H1 (cell line): ENCODE measurements at regions not wholly inside any gene's neighbourhood (a gene's known extent, or its start where the extent isn't known, plus 50 kb on each side); places are given as distances from the start of the nearest gene placed in this dataset.

Experiments
- BRCA1 ChIP-seq: IDR thresholded peaks from 2 replicates; pipeline ENCODE4 v1.6.1; 2012; ENCODE audit warnings: low read depth, low read length, improper control_type of control experiment
- CEBPB ChIP-seq: IDR thresholded peaks from 2 replicates; pipeline ENCODE4 v1.6.1; 2012; ENCODE audit warnings: low read depth, low read length
- CHD2 ChIP-seq: IDR thresholded peaks from 2 replicates; pipeline ENCODE4 v1.6.1; 2012; ENCODE audit warnings: low read length, improper control_type of control experiment
- POU5F1 ChIP-seq: IDR thresholded peaks from 2 replicates; pipeline ENCODE4 v1.6.1; 2011; ENCODE audit warnings: low read depth, mild to moderate bottlenecking, low read length, moderate library complexity
- YY1 ChIP-seq: IDR thresholded peaks from 2 replicates; pipeline ENCODE4 v1.6.1; 2011; ENCODE audit warnings: low read depth, mild to moderate bottlenecking, low read length
- TF ChIP-seq, protein P1 (sequence below), 3 experiments: IDR thresholded peaks; 1 replicate in 2 of 3; 2 replicates in 1 of 3; pipeline versions ENCODE4 v1.5.1 to v1.6.1; 2011; ENCODE audit warnings: low read length in 3 of 3, mild to moderate bottlenecking in 3 of 3, inconsistent platforms in 2 of 3, low read depth in 1 of 3, moderate library complexity in 1 of 3; ENCODE audit not compliant: insufficient read depth in 1 of 3; ENCODE audit errors: control extremely low read depth in 1 of 3
- TF ChIP-seq, protein P2 (sequence below): IDR thresholded peaks from 2 replicates; pipeline ENCODE4 v1.6.1; 2012; ENCODE audit warnings: low read length, inconsistent platforms
- TF ChIP-seq, protein P3 (sequence below): IDR thresholded peaks from 2 replicates; pipeline ENCODE4 v1.6.1; 2011; ENCODE audit warnings: low read depth, mild to moderate bottlenecking, low read length; ENCODE audit not compliant: insufficient read depth
- TF ChIP-seq, protein P4 (sequence below): IDR thresholded peaks from 2 replicates; pipeline ENCODE4 v1.6.1; 2012; ENCODE audit warnings: inconsistent platforms

GRCh38 chr10:70960783-70961570, 72.6 kb upstream of the PCBD1 start:
- no peak for TF ChIP-seq CHD2
- TF ChIP-seq POU5F1: no peak
- TF ChIP-seq, protein P1, sequence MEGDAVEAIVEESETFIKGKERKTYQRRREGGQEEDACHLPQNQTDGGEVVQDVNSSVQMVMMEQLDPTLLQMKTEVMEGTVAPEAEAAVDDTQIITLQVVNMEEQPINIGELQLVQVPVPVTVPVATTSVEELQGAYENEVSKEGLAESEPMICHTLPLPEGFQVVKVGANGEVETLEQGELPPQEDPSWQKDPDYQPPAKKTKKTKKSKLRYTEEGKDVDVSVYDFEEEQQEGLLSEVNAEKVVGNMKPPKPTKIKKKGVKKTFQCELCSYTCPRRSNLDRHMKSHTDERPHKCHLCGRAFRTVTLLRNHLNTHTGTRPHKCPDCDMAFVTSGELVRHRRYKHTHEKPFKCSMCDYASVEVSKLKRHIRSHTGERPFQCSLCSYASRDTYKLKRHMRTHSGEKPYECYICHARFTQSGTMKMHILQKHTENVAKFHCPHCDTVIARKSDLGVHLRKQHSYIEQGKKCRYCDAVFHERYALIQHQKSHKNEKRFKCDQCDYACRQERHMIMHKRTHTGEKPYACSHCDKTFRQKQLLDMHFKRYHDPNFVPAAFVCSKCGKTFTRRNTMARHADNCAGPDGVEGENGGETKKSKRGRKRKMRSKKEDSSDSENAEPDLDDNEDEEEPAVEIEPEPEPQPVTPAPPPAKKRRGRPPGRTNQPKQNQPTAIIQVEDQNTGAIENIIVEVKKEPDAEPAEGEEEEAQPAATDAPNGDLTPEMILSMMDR (IDR thresholded peaks at IDR 0.05; ENCODE audit: control extremely low read depth in 1 of 3, insufficient read depth in 1 of 3, low read depth in 1 of 3, low read length in 3 of 3): no peak
- TF ChIP-seq, protein P2, sequence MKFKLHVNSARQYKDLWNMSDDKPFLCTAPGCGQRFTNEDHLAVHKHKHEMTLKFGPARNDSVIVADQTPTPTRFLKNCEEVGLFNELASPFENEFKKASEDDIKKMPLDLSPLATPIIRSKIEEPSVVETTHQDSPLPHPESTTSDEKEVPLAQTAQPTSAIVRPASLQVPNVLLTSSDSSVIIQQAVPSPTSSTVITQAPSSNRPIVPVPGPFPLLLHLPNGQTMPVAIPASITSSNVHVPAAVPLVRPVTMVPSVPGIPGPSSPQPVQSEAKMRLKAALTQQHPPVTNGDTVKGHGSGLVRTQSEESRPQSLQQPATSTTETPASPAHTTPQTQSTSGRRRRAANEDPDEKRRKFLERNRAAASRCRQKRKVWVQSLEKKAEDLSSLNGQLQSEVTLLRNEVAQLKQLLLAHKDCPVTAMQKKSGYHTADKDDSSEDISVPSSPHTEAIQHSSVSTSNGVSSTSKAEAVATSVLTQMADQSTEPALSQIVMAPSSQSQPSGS: no peak
- TF ChIP-seq, protein P3, sequence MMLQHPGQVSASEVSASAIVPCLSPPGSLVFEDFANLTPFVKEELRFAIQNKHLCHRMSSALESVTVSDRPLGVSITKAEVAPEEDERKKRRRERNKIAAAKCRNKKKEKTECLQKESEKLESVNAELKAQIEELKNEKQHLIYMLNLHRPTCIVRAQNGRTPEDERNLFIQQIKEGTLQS: no peak
- TF ChIP-seq CEBPB: no peak
- TF ChIP-seq YY1: no peak
- TF ChIP-seq, protein P4, sequence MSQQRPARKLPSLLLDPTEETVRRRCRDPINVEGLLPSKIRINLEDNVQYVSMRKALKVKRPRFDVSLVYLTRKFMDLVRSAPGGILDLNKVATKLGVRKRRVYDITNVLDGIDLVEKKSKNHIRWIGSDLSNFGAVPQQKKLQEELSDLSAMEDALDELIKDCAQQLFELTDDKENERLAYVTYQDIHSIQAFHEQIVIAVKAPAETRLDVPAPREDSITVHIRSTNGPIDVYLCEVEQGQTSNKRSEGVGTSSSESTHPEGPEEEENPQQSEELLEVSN: no peak
- TF ChIP-seq BRCA1: no peak
